ENCODE measurements at regions not wholly inside any gene's neighbourhood (a gene's known extent, or its start where the extent isn't known, plus 50 kb on each side); places are given as distances from the start of the nearest gene placed in this dataset.

- DNase-seq: no peak
Measured at GRCh38 chr14:36408388-36408787, 88.0 kb upstream of the MBIP start.

GRCh38 chr14:36405589-36406274 lies 85.3 kb upstream of the MBIP start:
- no peak for DNase-seq

GRCh38 chr14:36402867-36403266 lies 82.4 kb upstream of the MBIP start:
- no peak for DNase-seq

- no peak for DNase-seq
Measured at GRCh38 chr14:36398463-36399291, 78.2 kb upstream of the MBIP start.

GRCh38 chr14:36397357-36397756 lies 76.9 kb upstream of the MBIP start:
- no peak for DNase-seq

- no peak for DNase-seq
Measured at GRCh38 chr14:36396798-36397197, 76.4 kb upstream of the MBIP start.

GRCh38 chr14:36394593-36394992 lies 74.2 kb upstream of the MBIP start:
- DNase-seq: no peak

GRCh38 chr14:36390718-36391117 lies 70.3 kb upstream of the MBIP start:
- DNase-seq: no peak

GRCh38 chr14:36383767-36384431 lies 63.5 kb upstream of the MBIP start:
- no peak for DNase-seq

GRCh38 chr14:36373982-36374673 lies 53.7 kb upstream of the MBIP start:
- DNase-seq: peak; percentile 92 to 93

All from SHP77 (cell line).